ENCODE measurements at regions not wholly inside any gene's neighbourhood (a gene's known extent, or its start where the extent isn't known, plus 50 kb on each side); places are given as distances from the start of the nearest gene placed in this dataset.

GRCh38 chr5:57117596-57117995 is 56.3 kb upstream of the GPBP1 start (continued):
- TF ChIP-seq SIRT6 (IDR thresholded peaks at IDR 0.05; ENCODE audit: low read length) = no peak
